T-cell (primary cell): ENCODE measurements at regions not wholly inside any gene's neighbourhood (a gene's known extent, or its start where the extent isn't known, plus 50 kb on each side); places are given as distances from the start of the nearest gene placed in this dataset.
"Not testable (repeated sequence)": the region's sequence is repeated elsewhere in the genome, so short reads cannot be mapped to it uniquely, and the experiment has no call there.

Experiments used
- ATAC-seq, 4 experiments: fragments of 200-7000 bp in 3 of 4; fragments of 150-1000 bp in 1 of 4; cut with Tn5 transposase; replicated peaks in 1 of 4; 1 replicate in 3 of 4; 2 replicates in 1 of 4; pipeline ENCODE4 v1.10.0; 2021; ENCODE audit warnings: moderate library complexity in 3 of 4, mild to moderate bottlenecking in 2 of 4, moderate number of reproducible peaks in 1 of 4
- CTCF ChIA-PET, 2 donors: fragments of 300-600 bp; sonication (Branson Sonifier 250); formaldehyde crosslinking; loops; one replicate each; lab custom pipeline; 2022; ENCODE audit warnings: antibody characterized with exemption in 2 of 2; lab: Charles Lee
- POLR2A ChIA-PET, 2 donors: fragments of 300-600 bp; sonication (Branson Sonifier 250); formaldehyde crosslinking; loops; one replicate each; lab custom pipeline; 2022; ENCODE audit warnings: antibody characterized with exemption in 2 of 2; lab: Charles Lee
- DNase-seq, 35 experiments: peaks; one replicate each; pipeline versions ENCODE4 v3.0.0 to v3.0.0-alpha.2; 2013 to 2023
- H3K27ac ChIP-seq: one replicate; pipeline ENCODE4 v1.5.1; 2013; ENCODE audit warnings: low read length
- H3K27me3 ChIP-seq, 2 experiments: replicated peaks in 1 of 2; 1 replicate in 1 of 2; 2 replicates in 1 of 2; pipeline versions ENCODE4 v1.6.1 to v1.7.0; 2013; ENCODE audit warnings: low read length in 1 of 2, mixed read lengths in 1 of 2; ENCODE audit not compliant: control insufficient read depth in 2 of 2, insufficient read depth in 2 of 2; ENCODE audit errors: extremely low read depth in 1 of 2
- H3K36me3 ChIP-seq, 2 donors: 1 replicate in 1 of 2; 2 replicates in 1 of 2; pipeline versions ENCODE4 v1.6.1 to v1.7.0; 2013; ENCODE audit warnings: low read length in 1 of 2; ENCODE audit not compliant: control insufficient read depth in 2 of 2, insufficient read depth in 1 of 2; ENCODE audit errors: extremely low read depth in 1 of 2
- H3K4me1 ChIP-seq, 2 experiments: 1 replicate in 1 of 2; 2 replicates in 1 of 2; pipeline versions ENCODE4 v1.6.1 to v1.7.0; 2013; ENCODE audit warnings: low read length in 2 of 2, mixed read lengths in 1 of 2; ENCODE audit not compliant: insufficient read depth in 2 of 2, control insufficient read depth in 1 of 2; ENCODE audit errors: extremely low read depth in 1 of 2
- H3K4me3 ChIP-seq, 2 donors: 1 replicate in 1 of 2; 2 replicates in 1 of 2; pipeline versions ENCODE4 v1.5.1 to v1.7.0; 2013; ENCODE audit warnings: mild to moderate bottlenecking in 2 of 2, low read length in 1 of 2, moderate library complexity in 1 of 2; ENCODE audit not compliant: control insufficient read depth in 1 of 2; ENCODE audit errors: extremely low read depth in 1 of 2
- H3K9me3 ChIP-seq: 2 replicates; pipeline ENCODE4 v1.7.0; 2013
- H3K27ac Mint-ChIP-seq, 2 donors: one replicate each; pipeline ENCODE4 v1.8.0; 2020 to 2021; ENCODE audit warnings: mild to moderate bottlenecking in 2 of 2, mixed read lengths in 2 of 2
- H3K27me3 Mint-ChIP-seq, 2 donors: one replicate each; pipeline ENCODE4 v1.8.0; 2021 to 2022; ENCODE audit warnings: mixed read lengths in 2 of 2
- H3K36me3 Mint-ChIP-seq: one replicate; pipeline ENCODE4 v1.8.0; 2021; ENCODE audit warnings: mixed read lengths
- H3K4me1 Mint-ChIP-seq, 3 donors: one replicate each; pipeline ENCODE4 v1.8.0; 2020 to 2022; ENCODE audit warnings: mixed read lengths in 3 of 3, mild to moderate bottlenecking in 1 of 3
- H3K4me3 Mint-ChIP-seq, 3 donors: one replicate each; pipeline ENCODE4 v1.8.0; 2020 to 2022; ENCODE audit warnings: mild to moderate bottlenecking in 3 of 3, mixed read lengths in 3 of 3, moderate library complexity in 3 of 3
- H3K9me3 Mint-ChIP-seq, 3 donors: one replicate each; pipeline ENCODE4 v1.8.0; 2020 to 2022; ENCODE audit warnings: mixed read lengths in 3 of 3
- WGBS: methylation state at CpG from one replicate; pipeline ENCODE4 v1.1.5; 2013; ENCODE audit warnings: missing lambda C conversion rate; ENCODE audit not compliant: insufficient coverage; 5-methylcytosine and 5-hydroxymethylcytosine counted together

DNA sequence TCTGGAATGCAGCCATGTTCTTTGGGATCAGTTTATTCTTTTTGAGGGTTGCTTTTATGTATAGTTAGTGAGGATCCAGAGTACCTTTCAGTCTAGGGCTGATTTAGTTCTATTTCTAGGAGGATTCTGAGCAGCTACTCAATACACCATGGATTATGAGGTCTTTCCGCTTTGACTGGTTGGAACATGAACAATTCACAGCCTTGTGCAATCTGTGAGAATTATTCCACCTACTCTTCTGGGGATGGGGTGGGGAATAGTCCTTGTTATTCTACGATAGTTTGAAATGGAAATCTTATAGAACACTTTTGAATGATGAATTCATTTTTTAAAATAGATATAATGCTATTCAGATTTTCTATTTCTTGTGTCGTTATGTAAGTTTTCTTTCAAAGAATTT is 212.3 kb upstream of the ARRDC3 start:
- no peaks in the 10 kb centered on the region for H3K27me3 Mint-ChIP-seq
- Histone ChIP-seq H3K27ac (no peak overlapping the region), H3K36me3 (no peaks in the 10 kb centered on the region), H3K9me3 (no peaks in the 10 kb centered on the region), H3K4me3 (no peak overlapping the region), H3K4me1 (no peaks in the 10 kb centered on the region), H3K27me3 (no peaks in the 10 kb centered on the region)
- WGBS: no CpG with 5 or more reads among the region's 3 CpGs
- H3K4me3 Mint-ChIP-seq: no peak overlapping the region
- peaks cover 4 to 45% (median 21%) of the 10 kb centered on the region in 3 donors for H3K9me3 Mint-ChIP-seq
- peaks cover 4% of the 10 kb centered on the region for H3K36me3 Mint-ChIP-seq
- no peak overlapping the region for H3K27ac Mint-ChIP-seq
- ATAC-seq (no peak), DNase-seq (no peak)
- POLR2A ChIA-PET: no interaction called here
- CTCF ChIA-PET: no interaction called here
- no peaks in the 10 kb centered on the region for H3K4me1 Mint-ChIP-seq

DNA sequence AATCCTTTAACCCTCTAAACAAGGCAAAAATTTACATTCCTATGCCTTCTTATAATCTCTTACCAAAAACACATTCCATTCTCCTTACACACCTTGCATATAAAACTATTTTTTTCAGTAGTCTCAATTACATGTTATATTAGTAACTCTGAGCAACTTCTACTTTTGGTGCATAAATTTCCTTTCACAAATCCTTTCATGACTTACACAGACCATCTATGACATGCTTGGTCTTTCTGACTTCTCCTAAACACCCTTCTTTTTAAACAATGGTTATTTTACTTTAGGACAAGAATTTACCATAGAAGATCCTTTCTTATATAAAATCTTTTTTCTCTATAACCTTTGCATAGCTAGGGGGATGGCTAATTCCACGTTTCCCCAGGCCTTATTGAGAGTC is 208.0 kb upstream of the ARRDC3 start:
- no peak overlapping the region for H3K27ac ChIP-seq
- Mint-ChIP-seq H3K9me3 (peaks cover 4 to 46% (median 24%) of the 10 kb centered on the region in 3 donors), H3K4me3 (no peak overlapping the region), H3K27me3 (no peaks in the 10 kb centered on the region), H3K4me1 (no peaks in the 10 kb centered on the region), H3K36me3 (peaks cover 4% of the 10 kb centered on the region), H3K27ac (no peak overlapping the region)
- no peaks in the 10 kb centered on the region for H3K27me3 ChIP-seq
- no peaks in the 10 kb centered on the region for H3K4me1 ChIP-seq
- ATAC-seq (no peak), DNase-seq (no peak)
- no peak overlapping the region for H3K4me3 ChIP-seq
- H3K9me3 ChIP-seq: no peaks in the 10 kb centered on the region
- WGBS: no CpG with 5 or more reads among the region's 1 CpG
- H3K36me3 ChIP-seq: no peaks in the 10 kb centered on the region
- ChIA-PET CTCF (no interaction called here), POLR2A (no interaction called here)

DNA sequence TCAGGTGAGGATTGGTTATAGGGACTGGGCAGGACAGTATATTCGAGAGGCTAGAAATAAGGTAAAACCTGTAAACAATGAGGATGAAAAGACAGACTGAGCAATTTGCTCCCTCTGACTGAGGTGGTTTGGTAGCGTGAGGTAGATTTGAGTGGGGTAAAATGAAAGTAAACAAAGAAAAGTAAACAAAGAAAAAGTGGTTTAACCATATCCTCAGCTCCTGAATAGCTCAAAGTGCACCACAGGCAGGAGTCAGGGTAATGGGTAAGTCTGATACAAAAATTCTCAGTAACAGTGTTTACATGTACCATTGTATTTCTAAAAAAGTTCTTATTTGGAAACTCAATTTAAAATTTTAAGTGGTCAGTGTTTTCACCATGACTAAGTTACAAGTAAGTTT is 203.1 kb upstream of the ARRDC3 start:
- DNase-seq (no peak), ATAC-seq (no peak)
- Histone ChIP-seq H3K9me3 (no peaks in the 10 kb centered on the region), H3K4me1 (no peaks in the 10 kb centered on the region), H3K27ac (no peak overlapping the region), H3K27me3 (no peaks in the 10 kb centered on the region), H3K4me3 (no peak overlapping the region), H3K36me3 (no peaks in the 10 kb centered on the region)
- Mint-ChIP-seq H3K4me1 (no peaks in the 10 kb centered on the region), H3K27me3 (no peaks in the 10 kb centered on the region), H3K36me3 (peaks cover 4% of the 10 kb centered on the region), H3K4me3 (no peak overlapping the region), H3K27ac (no peak overlapping the region), H3K9me3 (peaks cover 4 to 9% (median 6%) of the 10 kb centered on the region in 3 donors)
- ChIA-PET CTCF (no interaction called here), POLR2A (no interaction called here)
- whole genome bisulfite sequencing: 83% methylated on average over 1 of the region's 2 CpGs

DNA sequence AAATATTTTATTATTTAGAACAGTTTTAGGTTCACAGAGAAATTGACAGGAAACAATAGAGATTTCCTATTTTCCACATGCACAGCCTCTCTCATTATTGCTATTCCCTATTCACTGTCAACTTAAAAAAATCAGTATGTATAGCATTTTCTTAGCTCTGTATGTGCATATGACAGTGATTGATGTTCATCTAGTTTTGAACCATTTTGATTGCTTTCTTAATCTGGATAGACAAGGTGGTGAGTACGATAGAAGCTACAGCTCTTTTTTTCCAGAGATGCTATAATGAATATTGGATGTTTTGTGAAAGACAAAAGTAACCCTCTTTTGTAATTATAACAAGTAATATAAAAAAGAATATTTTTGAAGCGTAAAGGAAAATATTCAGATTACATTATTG is 201.2 kb upstream of the ARRDC3 start:
- H3K4me1 ChIP-seq: no peaks in the 10 kb centered on the region
- WGBS: no CpG with 5 or more reads among the region's 2 CpGs
- no peaks in the 10 kb centered on the region for H3K36me3 ChIP-seq
- no peaks in the 10 kb centered on the region for H3K36me3 Mint-ChIP-seq
- H3K27me3 Mint-ChIP-seq: no peaks in the 10 kb centered on the region
- no peak for ATAC-seq
- no peaks in the 10 kb centered on the region for H3K4me1 Mint-ChIP-seq
- no peak overlapping the region for H3K4me3 ChIP-seq
- no peak overlapping the region for H3K27ac ChIP-seq
- CTCF ChIA-PET: no interaction called here
- H3K27ac Mint-ChIP-seq: no peak overlapping the region
- POLR2A ChIA-PET: no interaction called here
- no peaks in the 10 kb centered on the region for H3K27me3 ChIP-seq
- H3K4me3 Mint-ChIP-seq: no peak overlapping the region
- peaks cover 0 to 4% (median 3%) of the 10 kb centered on the region in 3 donors for H3K9me3 Mint-ChIP-seq
- no peak for DNase-seq
- no peaks in the 10 kb centered on the region for H3K9me3 ChIP-seq

DNA sequence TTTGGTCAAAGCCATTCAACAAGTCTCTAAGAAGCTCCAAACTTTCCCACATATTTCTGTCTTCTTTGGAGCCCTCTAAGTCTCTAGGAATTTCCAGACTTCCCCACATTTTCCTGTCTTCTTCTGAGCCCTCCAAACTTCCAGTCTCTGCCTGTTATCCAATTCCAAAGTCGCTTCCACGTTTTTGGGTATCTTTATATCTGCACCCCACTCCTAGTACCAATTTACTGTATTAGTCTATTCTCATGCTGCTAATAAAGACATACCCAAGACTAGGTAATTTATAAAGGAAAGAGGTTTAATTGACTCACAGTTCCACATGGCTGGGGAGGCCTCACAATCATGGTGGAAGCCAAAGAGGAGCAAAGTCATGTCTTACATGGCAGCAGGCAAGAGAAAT is 182.9 kb upstream of the ARRDC3 start:
- H3K27ac ChIP-seq, H3K4me1 ChIP-seq, DNase-seq, POLR2A ChIA-PET, H3K27me3 ChIP-seq, H3K4me1 Mint-ChIP-seq, H3K27me3 Mint-ChIP-seq, H3K4me3 ChIP-seq, CTCF ChIA-PET, H3K4me3 Mint-ChIP-seq, H3K27ac Mint-ChIP-seq, H3K36me3 ChIP-seq, H3K36me3 Mint-ChIP-seq, ATAC-seq, H3K9me3 ChIP-seq: not testable (repeated sequence)
- H3K9me3 Mint-ChIP-seq: peaks cover 25 to 63% (median 51%) of the 10 kb centered on the region in 3 donors
- WGBS: no CpG with 5 or more reads among the region's 2 CpGs

DNA sequence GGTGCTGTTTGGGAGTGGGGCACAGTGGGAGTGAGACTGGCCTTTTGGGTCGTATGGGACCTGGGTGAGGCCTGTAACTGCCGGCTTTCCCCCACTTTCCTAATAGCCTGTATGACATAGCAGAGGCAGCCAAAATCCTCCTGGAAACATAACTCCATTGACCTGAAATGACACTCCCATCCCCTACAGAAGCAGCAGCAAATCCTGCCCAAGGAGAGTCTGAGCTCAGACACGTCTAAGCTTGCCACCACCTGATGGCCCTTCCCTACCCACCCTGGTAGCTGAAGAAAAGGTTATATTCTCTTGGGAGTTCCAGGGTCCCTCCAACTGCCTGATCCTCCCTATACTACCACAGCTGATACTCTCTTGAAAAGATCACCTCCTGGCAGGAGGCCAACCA is 179.8 kb upstream of the ARRDC3 start:
- no peaks in the 10 kb centered on the region for H3K36me3 ChIP-seq
- CTCF ChIA-PET: no interaction called here
- WGBS: no CpG with 5 or more reads among the region's 3 CpGs
- H3K4me3 ChIP-seq: no peak overlapping the region
- H3K27me3 ChIP-seq: no peaks in the 10 kb centered on the region
- H3K4me1 ChIP-seq: no peaks in the 10 kb centered on the region
- no peak overlapping the region for H3K27ac ChIP-seq
- no peaks in the 10 kb centered on the region for H3K36me3 Mint-ChIP-seq
- ATAC-seq (no peak), DNase-seq (no peak)
- POLR2A ChIA-PET: no interaction called here
- no peak overlapping the region for H3K27ac Mint-ChIP-seq
- H3K9me3 ChIP-seq: no peaks in the 10 kb centered on the region
- H3K4me3 Mint-ChIP-seq: no peak overlapping the region
- H3K4me1 Mint-ChIP-seq: no peaks in the 10 kb centered on the region
- H3K9me3 Mint-ChIP-seq: peaks cover 24 to 63% (median 52%) of the 10 kb centered on the region in 3 donors
- no peaks in the 10 kb centered on the region for H3K27me3 Mint-ChIP-seq

DNA sequence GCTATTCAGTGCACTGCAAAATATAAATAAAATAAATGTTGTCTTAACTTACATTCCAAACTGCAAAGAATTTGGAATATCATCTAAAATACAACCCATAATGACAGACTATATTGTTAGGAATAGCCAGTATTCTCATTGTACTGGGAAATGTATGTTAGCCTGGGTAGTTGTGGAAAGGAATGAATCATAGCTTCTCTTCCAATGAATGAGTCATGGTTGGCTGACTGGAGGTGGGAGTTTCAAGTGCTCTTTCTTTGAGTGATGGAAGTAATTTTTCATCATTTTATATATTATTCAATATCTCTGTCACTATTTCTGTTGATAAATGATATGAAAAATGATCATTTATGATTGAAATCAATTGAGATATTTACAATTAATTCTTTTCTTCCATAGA is 158.6 kb upstream of the ARRDC3 start:
- H3K4me1 Mint-ChIP-seq: peaks cover 0 to 4% (median 0%) of the 10 kb centered on the region in 3 donors
- POLR2A ChIA-PET: no interaction called here
- H3K9me3 ChIP-seq: no peaks in the 10 kb centered on the region
- no peaks in the 10 kb centered on the region for H3K27me3 ChIP-seq
- DNase-seq (no peak), ATAC-seq (no peak)
- no peaks in the 10 kb centered on the region for H3K36me3 ChIP-seq
- no peak overlapping the region for H3K27ac Mint-ChIP-seq
- no peak overlapping the region for H3K4me3 ChIP-seq
- no peak overlapping the region for H3K27ac ChIP-seq
- no peak overlapping the region for H3K4me3 Mint-ChIP-seq
- peaks cover 0 to 7% (median 2%) of the 10 kb centered on the region in 3 donors for H3K9me3 Mint-ChIP-seq
- H3K4me1 ChIP-seq: no peaks in the 10 kb centered on the region
- no peaks in the 10 kb centered on the region for H3K27me3 Mint-ChIP-seq
- H3K36me3 Mint-ChIP-seq: no peaks in the 10 kb centered on the region
- CTCF ChIA-PET: no interaction called here
